Activated T-cell treated with anti-CD3 and anti-CD28 coated beads, Interleukin-2, amount 50 U/mL, for 4 hours (primary cell): ENCODE measurements at regions not wholly inside any gene's neighbourhood (a gene's known extent, or its start where the extent isn't known, plus 50 kb on each side); places are given as distances from the start of the nearest gene placed in this dataset.

ENCODE experiments used
- ATAC-seq, 2 donors: fragments of 200-7000 bp; cut with Tn5 transposase; one replicate each; pipeline ENCODE4 v1.10.0; 2021
- DNase-seq: peaks from one replicate; pipeline ENCODE4 v3.0.0-alpha.2; 2020
- H3K27me3 Mint-ChIP-seq: one replicate; pipeline ENCODE4 v1.8.0; 2021; ENCODE audit warnings: low read depth, mixed read lengths
- H3K36me3 Mint-ChIP-seq: one replicate; pipeline ENCODE4 v1.8.0; 2022; ENCODE audit warnings: mixed read lengths; ENCODE audit not compliant: insufficient read depth
- H3K4me1 Mint-ChIP-seq: one replicate; pipeline ENCODE4 v1.8.0; 2021; ENCODE audit warnings: low read depth, mixed read lengths
- H3K4me3 Mint-ChIP-seq: one replicate; pipeline ENCODE4 v1.8.0; 2021; ENCODE audit warnings: mild to moderate bottlenecking, moderate library complexity, mixed read lengths
- H3K9me3 Mint-ChIP-seq: one replicate; pipeline ENCODE4 v1.8.0; 2021; ENCODE audit warnings: mixed read lengths

GRCh38 chr6:163946437-163946836 lies 531.9 kb downstream of the QKI start:
- no peak for DNase-seq
- ATAC-seq, result no peak
- Mint-ChIP-seq H3K4me1 (no peaks in the 10 kb centered on the region), H3K36me3 (no peaks in the 10 kb centered on the region), H3K9me3 (no peaks in the 10 kb centered on the region), H3K4me3 (no peak overlapping the region), H3K27me3 (peaks cover 42% of the 10 kb centered on the region)

GRCh38 chr6:163945808-163946207 lies 531.3 kb downstream of the QKI start:
- H3K4me1 Mint-ChIP-seq, result no peaks in the 10 kb centered on the region
- DNase-seq (no peak), ATAC-seq (no peak)
- H3K27me3 Mint-ChIP-seq, result peaks cover 41% of the 10 kb centered on the region
- H3K9me3 Mint-ChIP-seq, result no peaks in the 10 kb centered on the region
- no peak overlapping the region for H3K4me3 Mint-ChIP-seq
- H3K36me3 Mint-ChIP-seq, result no peaks in the 10 kb centered on the region

GRCh38 chr6:163944897-163945296 lies 530.4 kb downstream of the QKI start:
- peaks cover 4% of the 10 kb centered on the region for H3K9me3 Mint-ChIP-seq
- no peak overlapping the region for H3K4me3 Mint-ChIP-seq

GRCh38 chr6:163943607-163944385 lies 529.3 kb downstream of the QKI start:
- no peak for DNase-seq
- Mint-ChIP-seq H3K27me3 (peaks cover 54% of the 10 kb centered on the region), H3K4me3 (no peak overlapping the region), H3K4me1 (no peaks in the 10 kb centered on the region), H3K36me3 (no peaks in the 10 kb centered on the region), H3K9me3 (peaks cover 4% of the 10 kb centered on the region)
- no peak for ATAC-seq

More at GRCh38 chr6:163944897-163945296, 530.4 kb downstream of the QKI start:
- H3K4me1 Mint-ChIP-seq, result no peaks in the 10 kb centered on the region
- DNase-seq, result no peak
- peaks cover 49% of the 10 kb centered on the region for H3K27me3 Mint-ChIP-seq
- no peak for ATAC-seq
- no peaks in the 10 kb centered on the region for H3K36me3 Mint-ChIP-seq

- H3K4me3 Mint-ChIP-seq, result no peak overlapping the region
- H3K9me3 Mint-ChIP-seq, result peaks cover 4% of the 10 kb centered on the region
- peaks cover 54% of the 10 kb centered on the region for H3K27me3 Mint-ChIP-seq
- DNase-seq (no peak), ATAC-seq (no peak)
- no peaks in the 10 kb centered on the region for H3K4me1 Mint-ChIP-seq
- no peaks in the 10 kb centered on the region for H3K36me3 Mint-ChIP-seq
These were observed 528.3 kb downstream of the QKI start for GRCh38 chr6:163942790-163943189.

GRCh38 chr6:163941624-163941976 lies 527.1 kb downstream of the QKI start:
- peaks cover 52% of the 10 kb centered on the region for H3K27me3 Mint-ChIP-seq
- ATAC-seq (no peak), DNase-seq (no peak)
- no peak overlapping the region for H3K4me3 Mint-ChIP-seq
- H3K36me3 Mint-ChIP-seq, result no peaks in the 10 kb centered on the region
- H3K9me3 Mint-ChIP-seq, result peaks cover 4% of the 10 kb centered on the region
- H3K4me1 Mint-ChIP-seq, result no peaks in the 10 kb centered on the region

GRCh38 chr6:163940705-163941623 lies 526.4 kb downstream of the QKI start:
- Mint-ChIP-seq H3K27me3 (peaks cover 52% of the 10 kb centered on the region), H3K4me3 (no peak overlapping the region), H3K9me3 (peaks cover 4% of the 10 kb centered on the region), H3K4me1 (no peaks in the 10 kb centered on the region), H3K36me3 (no peaks in the 10 kb centered on the region)
- DNase-seq (no peak), ATAC-seq (no peak)

GRCh38 chr6:163937071-163937470 lies 522.6 kb downstream of the QKI start:
- Mint-ChIP-seq H3K36me3 (no peaks in the 10 kb centered on the region), H3K9me3 (peaks cover 4% of the 10 kb centered on the region), H3K4me1 (no peaks in the 10 kb centered on the region), H3K27me3 (peaks cover 34% of the 10 kb centered on the region), H3K4me3 (no peak overlapping the region)
- ATAC-seq (no peak), DNase-seq (no peak)

- ATAC-seq, result no peak
- Mint-ChIP-seq H3K4me3 (no peak overlapping the region), H3K27me3 (peaks cover 19% of the 10 kb centered on the region), H3K36me3 (no peaks in the 10 kb centered on the region), H3K9me3 (peaks cover 3% of the 10 kb centered on the region), H3K4me1 (no peaks in the 10 kb centered on the region)
- DNase-seq, result no peak
These were observed 520.7 kb downstream of the QKI start for GRCh38 chr6:163935158-163935762.

- Mint-ChIP-seq H3K4me3 (no peak overlapping the region), H3K27me3 (peaks cover 11% of the 10 kb centered on the region), H3K36me3 (no peaks in the 10 kb centered on the region), H3K9me3 (no peaks in the 10 kb centered on the region), H3K4me1 (no peaks in the 10 kb centered on the region)
- DNase-seq, result no peak
- ATAC-seq, result no peak
These were observed 515.5 kb downstream of the QKI start for GRCh38 chr6:163930012-163930411.

GRCh38 chr6:163929538-163929937 lies 515.0 kb downstream of the QKI start:
- no peaks in the 10 kb centered on the region for H3K9me3 Mint-ChIP-seq
- no peak overlapping the region for H3K4me3 Mint-ChIP-seq
- ATAC-seq (no peak), DNase-seq (no peak)
- H3K27me3 Mint-ChIP-seq, result peaks cover 8% of the 10 kb centered on the region
- H3K4me1 Mint-ChIP-seq, result no peaks in the 10 kb centered on the region
- H3K36me3 Mint-ChIP-seq, result no peaks in the 10 kb centered on the region

GRCh38 chr6:163926642-163927041 lies 512.1 kb downstream of the QKI start:
- Mint-ChIP-seq H3K36me3 (no peaks in the 10 kb centered on the region), H3K9me3 (no peaks in the 10 kb centered on the region), H3K4me3 (no peak overlapping the region), H3K4me1 (no peaks in the 10 kb centered on the region), H3K27me3 (peaks cover 5% of the 10 kb centered on the region)
- DNase-seq (no peak), ATAC-seq (no peak)

GRCh38 chr6:163925839-163926238 lies 511.3 kb downstream of the QKI start:
- no peaks in the 10 kb centered on the region for H3K36me3 Mint-ChIP-seq
- no peak overlapping the region for H3K4me3 Mint-ChIP-seq
- no peak for DNase-seq
- H3K4me1 Mint-ChIP-seq, result no peaks in the 10 kb centered on the region
- no peaks in the 10 kb centered on the region for H3K9me3 Mint-ChIP-seq
- peaks cover 5% of the 10 kb centered on the region for H3K27me3 Mint-ChIP-seq
- no peak for ATAC-seq

GRCh38 chr6:163923658-163924411 lies 509.3 kb downstream of the QKI start:
- Mint-ChIP-seq H3K27me3 (peaks cover 5% of the 10 kb centered on the region), H3K4me1 (no peaks in the 10 kb centered on the region), H3K36me3 (no peaks in the 10 kb centered on the region), H3K4me3 (no peak overlapping the region), H3K9me3 (no peaks in the 10 kb centered on the region)
- DNase-seq, result no peak
- ATAC-seq, result no peak
